Trophoblast cell (in vitro differentiated cells and primary cell): ENCODE measurements at regions not wholly inside any gene's neighbourhood (a gene's known extent, or its start where the extent isn't known, plus 50 kb on each side); places are given as distances from the start of the nearest gene placed in this dataset.

ENCODE experiments used
- DNase-seq, 2 donors: peaks; one replicate each; pipeline ENCODE4 v3.0.0-alpha.2; 2016
- H2AFZ ChIP-seq: 2 replicates; pipeline ENCODE4 v1.6.1; 2013; ENCODE audit warnings: low read length, moderate library complexity, mild to moderate bottlenecking; ENCODE audit not compliant: insufficient read depth, poor library complexity
- H2AK5ac ChIP-seq: 2 replicates; pipeline ENCODE4 v1.6.1; 2013; ENCODE audit warnings: mild to moderate bottlenecking, low read length
- H2BK120ac ChIP-seq: 2 replicates; pipeline ENCODE4 v1.6.1; 2013; ENCODE audit warnings: low read length, mild to moderate bottlenecking, moderate library complexity; ENCODE audit not compliant: insufficient read depth, poor library complexity
- H2BK12ac ChIP-seq: 2 replicates; pipeline ENCODE4 v1.6.1; 2013; ENCODE audit warnings: mild to moderate bottlenecking, low read length, moderate library complexity
- H2BK5ac ChIP-seq: 2 replicates; pipeline ENCODE4 v1.6.1; 2013; ENCODE audit warnings: low read length, low read depth, moderate library complexity, mild to moderate bottlenecking; ENCODE audit not compliant: poor library complexity
- H3K14ac ChIP-seq: 2 replicates; pipeline ENCODE4 v1.6.1; 2013; ENCODE audit warnings: mild to moderate bottlenecking, low read length
- H3K18ac ChIP-seq: 2 replicates; pipeline ENCODE4 v1.6.1; 2013; ENCODE audit warnings: mild to moderate bottlenecking, low read length
- H3K23ac ChIP-seq: 2 replicates; pipeline ENCODE4 v1.6.1; 2013; ENCODE audit warnings: low read length
- H3K27ac ChIP-seq: 2 replicates; pipeline ENCODE4 v1.5.1; 2013; ENCODE audit warnings: low read depth, mild to moderate bottlenecking, inconsistent platforms, low read length, moderate library complexity
- H3K27me3 ChIP-seq: 2 replicates; pipeline ENCODE4 v1.6.1; 2013; ENCODE audit warnings: inconsistent platforms, mild to moderate bottlenecking, low read length, moderate library complexity; ENCODE audit not compliant: insufficient read depth
- H3K36me3 ChIP-seq, 2 experiments: 1 replicate in 1 of 2; 2 replicates in 1 of 2; pipeline ENCODE4 v1.6.1; 2013; ENCODE audit warnings: low read length in 2 of 2, mild to moderate bottlenecking in 2 of 2, moderate library complexity in 1 of 2; ENCODE audit not compliant: insufficient read depth in 2 of 2, control insufficient read depth in 1 of 2
- H3K4ac ChIP-seq: 2 replicates; pipeline ENCODE4 v1.6.1; 2013; ENCODE audit warnings: low read depth, mild to moderate bottlenecking, low read length, moderate library complexity
- H3K4me1 ChIP-seq, 2 experiments: 1 replicate in 1 of 2; 2 replicates in 1 of 2; pipeline ENCODE4 v1.6.1; 2013; ENCODE audit warnings: low read length in 2 of 2, mild to moderate bottlenecking in 2 of 2, moderate library complexity in 1 of 2; ENCODE audit not compliant: insufficient read depth in 2 of 2, control insufficient read depth in 1 of 2
- H3K4me2 ChIP-seq: 2 replicates; pipeline ENCODE4 v1.6.1; 2013; ENCODE audit warnings: inconsistent platforms, mild to moderate bottlenecking, low read length, moderate library complexity
- H3K4me3 ChIP-seq: 2 replicates; pipeline ENCODE4 v1.5.1; 2013; ENCODE audit warnings: mild to moderate bottlenecking, low read depth, low read length, inconsistent platforms
- H3K79me1 ChIP-seq: one replicate; pipeline ENCODE4 v1.6.1; 2013; ENCODE audit warnings: low read length
- H3K79me2 ChIP-seq: 2 replicates; pipeline ENCODE4 v1.6.1; 2013; ENCODE audit warnings: low read length, mild to moderate bottlenecking; ENCODE audit not compliant: control insufficient read depth, insufficient read depth, poor library complexity
- H3K9ac ChIP-seq: 2 replicates; pipeline ENCODE4 v1.6.1; 2013; ENCODE audit warnings: mild to moderate bottlenecking, low read length
- H3K9me3 ChIP-seq: 2 replicates; pipeline ENCODE4 v1.6.1; 2013; ENCODE audit warnings: low read depth, mild to moderate bottlenecking, control low read depth, inconsistent platforms, low read length; ENCODE audit not compliant: insufficient read depth
- H4K12ac ChIP-seq: 2 replicates; pipeline ENCODE4 v1.6.1; 2013; ENCODE audit warnings: low read depth, mild to moderate bottlenecking, low read length, moderate library complexity
- H4K8ac ChIP-seq: 2 replicates; pipeline ENCODE4 v1.6.1; 2013; ENCODE audit warnings: low read depth, mild to moderate bottlenecking, low read length, moderate library complexity
- H4K91ac ChIP-seq: one replicate; pipeline ENCODE4 v1.6.1; 2013; ENCODE audit warnings: low read depth, mild to moderate bottlenecking, low read length, moderate library complexity
- WGBS: extraction: QIAGEN DNeasy Blood & Tissue Kit; methylation state at CpG from one replicate; pipeline ENCODE4 v1.1.7; 2013; ENCODE audit warnings: missing lambda C conversion rate; ENCODE audit not compliant: insufficient read length, insufficient coverage; ENCODE audit errors: extremely low coverage; 5-methylcytosine and 5-hydroxymethylcytosine counted together

DNA sequence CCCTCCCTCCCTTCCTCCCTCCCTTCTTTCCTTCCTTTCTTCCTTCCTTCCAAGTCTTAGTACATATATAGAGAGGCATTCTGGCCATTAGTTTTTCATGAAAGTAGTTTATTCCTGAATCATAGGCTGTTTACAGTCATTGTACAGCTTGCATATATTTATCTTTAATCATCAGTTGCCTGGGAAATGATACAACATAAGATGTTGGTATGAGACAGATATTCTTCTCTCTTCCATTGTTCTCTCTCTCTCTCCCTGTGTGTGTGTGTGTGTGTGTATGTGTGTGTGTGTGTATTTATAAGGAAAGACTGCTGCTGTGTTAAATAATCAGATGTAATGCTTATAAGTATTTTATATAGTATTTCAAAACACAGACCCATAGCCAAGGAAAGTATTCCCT lies 289.8 kb upstream of the UBE2E3 start:
- no peak for DNase-seq

DNA sequence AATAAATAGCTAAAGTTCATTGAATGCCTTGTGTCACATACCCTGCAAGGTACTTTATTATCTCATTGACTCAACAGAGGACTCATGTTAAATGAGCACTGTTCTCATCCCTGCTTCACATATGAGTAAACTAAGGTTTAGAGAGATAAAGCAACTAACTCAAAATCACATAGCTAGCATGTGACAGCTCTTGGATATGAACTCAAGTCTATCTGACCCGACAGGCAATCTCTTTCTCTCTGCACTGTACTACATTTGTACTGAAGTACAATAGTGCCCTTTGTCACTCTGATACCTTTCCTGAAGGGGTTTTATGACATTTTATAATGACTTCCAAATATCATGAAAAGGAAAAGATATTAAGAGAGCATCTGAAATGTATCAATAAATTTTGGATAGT lies 297.5 kb upstream of the UBE2E3 start:
- no peaks in the 10 kb centered on the region for H3K79me2 ChIP-seq
- no peak overlapping the region for H2AK5ac ChIP-seq
- no peak overlapping the region for H3K4ac ChIP-seq
- no peaks in the 10 kb centered on the region for H3K79me1 ChIP-seq
- no peak overlapping the region for H3K9ac ChIP-seq
- no peak overlapping the region for H3K27ac ChIP-seq
- no peak overlapping the region for H3K14ac ChIP-seq
- no peak overlapping the region for H2BK5ac ChIP-seq
- no peak overlapping the region for H3K23ac ChIP-seq
- H2BK12ac ChIP-seq = no peak overlapping the region
- no peaks in the 10 kb centered on the region for H3K9me3 ChIP-seq
- H4K8ac ChIP-seq = no peak overlapping the region
- H3K27me3 ChIP-seq = no peaks in the 10 kb centered on the region
- DNase-seq = no peak
- H4K91ac ChIP-seq = no peak overlapping the region
- no peak overlapping the region for H2AFZ ChIP-seq
- H3K36me3 ChIP-seq = no peaks in the 10 kb centered on the region
- H3K4me1 ChIP-seq = no peaks in the 10 kb centered on the region
- no peak overlapping the region for H3K4me3 ChIP-seq
- no peak overlapping the region for H4K12ac ChIP-seq
- no peak overlapping the region for H3K4me2 ChIP-seq
- no peak overlapping the region for H2BK120ac ChIP-seq
- no CpG with 5 or more reads among the region's 1 CpG for WGBS
- H3K18ac ChIP-seq = no peak overlapping the region

More for the DNA sequence above, 289.8 kb upstream of the UBE2E3 start:
- Histone ChIP-seq H3K18ac (no peak overlapping the region), H3K79me1 (no peaks in the 10 kb centered on the region), H4K12ac (no peak overlapping the region), H3K4me1 (no peaks in the 10 kb centered on the region), H3K79me2 (no peaks in the 10 kb centered on the region), H3K27ac (no peak overlapping the region), H2AK5ac (no peak overlapping the region), H3K9me3 (no peaks in the 10 kb centered on the region), H4K8ac (no peak overlapping the region), H3K9ac (no peak overlapping the region), H3K4me3 (no peak overlapping the region), H2BK5ac (no peak overlapping the region), H3K27me3 (no peaks in the 10 kb centered on the region), H3K4me2 (no peak overlapping the region), H4K91ac (no peak overlapping the region), H2AFZ (no peak overlapping the region), H3K4ac (no peak overlapping the region), H3K14ac (no peak overlapping the region), H2BK120ac (no peak overlapping the region), H2BK12ac (no peak overlapping the region), H3K36me3 (no peaks in the 10 kb centered on the region), H3K23ac (no peak overlapping the region)

DNA sequence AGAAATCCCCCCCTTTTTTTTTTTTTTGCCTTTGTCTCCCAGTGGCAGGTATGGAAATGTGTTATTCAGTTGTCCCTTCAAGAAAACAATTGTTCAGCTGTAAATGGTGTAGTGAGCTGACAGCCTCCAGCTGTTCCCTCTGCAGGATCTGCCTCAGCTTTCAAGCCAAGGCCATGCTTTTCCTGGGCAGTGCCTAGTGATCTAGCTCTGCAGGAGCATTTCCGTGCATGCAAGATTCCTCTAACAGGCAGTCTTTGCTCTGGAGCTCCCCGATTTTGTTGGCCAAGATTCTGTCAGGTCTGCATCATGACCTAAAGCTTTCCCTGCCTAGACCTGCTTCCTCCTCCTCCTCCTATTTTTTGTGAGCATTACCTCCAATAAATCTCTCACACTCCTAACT lies 300.7 kb upstream of the UBE2E3 start:
- Histone ChIP-seq H2BK5ac (no peak overlapping the region), H2AFZ (no peak overlapping the region), H3K27me3 (no peaks in the 10 kb centered on the region), H3K79me1 (no peaks in the 10 kb centered on the region), H3K18ac (no peak overlapping the region), H3K4me1 (no peaks in the 10 kb centered on the region), H4K8ac (no peak overlapping the region), H3K4ac (no peak overlapping the region), H4K91ac (no peak overlapping the region), H3K36me3 (no peaks in the 10 kb centered on the region), H3K9me3 (no peaks in the 10 kb centered on the region), H3K14ac (no peak overlapping the region), H3K9ac (no peak overlapping the region), H2BK120ac (no peak overlapping the region), H3K4me2 (no peak overlapping the region), H4K12ac (no peak overlapping the region), H3K79me2 (no peaks in the 10 kb centered on the region), H3K4me3 (no peak overlapping the region), H2BK12ac (no peak overlapping the region), H3K23ac (no peak overlapping the region), H2AK5ac (no peak overlapping the region), H3K27ac (no peak overlapping the region)
- DNase-seq = no peak
- no CpG with 5 or more reads among the region's 2 CpGs for WGBS

DNA sequence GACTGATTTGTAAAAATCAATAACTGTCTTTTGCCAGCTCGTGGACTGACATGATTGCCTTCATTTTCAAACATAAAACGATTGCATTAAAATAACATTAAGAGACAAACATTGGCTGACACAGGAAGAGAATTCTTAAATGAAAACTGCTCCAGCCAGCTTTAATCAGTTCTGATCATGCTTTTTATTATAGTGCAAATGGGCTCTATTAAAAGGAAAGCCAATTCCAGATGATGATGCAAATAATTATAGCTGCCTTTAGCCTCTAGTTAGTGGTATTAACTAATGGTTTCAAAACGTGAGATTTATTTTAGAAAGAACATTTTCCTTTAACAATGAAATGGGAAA lies 301.8 kb upstream of the UBE2E3 start:
- no peaks in the 10 kb centered on the region for H3K4me1 ChIP-seq
- H3K18ac ChIP-seq = no peak overlapping the region
- H3K27ac ChIP-seq = no peak overlapping the region
- H3K9me3 ChIP-seq = no peaks in the 10 kb centered on the region
- no peak overlapping the region for H4K91ac ChIP-seq
- H2BK12ac ChIP-seq = no peak overlapping the region
- H3K79me2 ChIP-seq = no peaks in the 10 kb centered on the region
- H3K4me2 ChIP-seq = no peak overlapping the region
- H2BK120ac ChIP-seq = no peak overlapping the region
- H2AFZ ChIP-seq = no peak overlapping the region
- no CpG with 5 or more reads among the region's 3 CpGs for WGBS
- no peak overlapping the region for H3K4ac ChIP-seq
- H3K9ac ChIP-seq = no peak overlapping the region
- H2BK5ac ChIP-seq = no peak overlapping the region
- no peak overlapping the region for H3K23ac ChIP-seq
- H4K8ac ChIP-seq = no peak overlapping the region
- H3K36me3 ChIP-seq = no peaks in the 10 kb centered on the region
- no peak overlapping the region for H3K4me3 ChIP-seq
- no peak overlapping the region for H4K12ac ChIP-seq
- H3K14ac ChIP-seq = no peak overlapping the region
- no peaks in the 10 kb centered on the region for H3K79me1 ChIP-seq
- H2AK5ac ChIP-seq = no peak overlapping the region
- no peak for DNase-seq
- H3K27me3 ChIP-seq = no peaks in the 10 kb centered on the region
